HG03457 (cell line): ENCODE measurements at regions not wholly inside any gene's neighbourhood (a gene's known extent, or its start where the extent isn't known, plus 50 kb on each side); places are given as distances from the start of the nearest gene placed in this dataset.

ENCODE experiments used
- ATAC-seq: cut with Tn5 transposase; IDR thresholded peaks from one replicate; pipeline ENCODE4 v1.9.1; 2021; ENCODE audit warnings: moderate number of reproducible peaks; ENCODE audit not compliant: unreplicated experiment

GRCh38 chr3:26345613-26346012 is 277.0 kb upstream of the LRRC3B start:
- no peak for ATAC-seq

GRCh38 chr3:26346497-26346896 is 276.1 kb upstream of the LRRC3B start:
- no peak for ATAC-seq

GRCh38 chr3:26347150-26347549 is 275.4 kb upstream of the LRRC3B start:
- no peak for ATAC-seq

- ATAC-seq = no peak
These were observed 271.7 kb upstream of the LRRC3B start for GRCh38 chr3:26350853-26351252.

- ATAC-seq = no peak
These were observed 269.5 kb upstream of the LRRC3B start for GRCh38 chr3:26353097-26353496.

GRCh38 chr3:26358405-26358804 is 264.2 kb upstream of the LRRC3B start:
- no peak for ATAC-seq

GRCh38 chr3:26365706-26366105 is 256.9 kb upstream of the LRRC3B start:
- no peak for ATAC-seq

- ATAC-seq = no peak
These were observed 254.3 kb upstream of the LRRC3B start for GRCh38 chr3:26368312-26368711.

GRCh38 chr3:26369133-26369532 is 253.4 kb upstream of the LRRC3B start:
- no peak for ATAC-seq

GRCh38 chr3:26375843-26376530 is 246.6 kb upstream of the LRRC3B start:
- ATAC-seq = no peak

- no peak for ATAC-seq
These were observed 241.2 kb upstream of the LRRC3B start for GRCh38 chr3:26381411-26381810.

- no peak for ATAC-seq
These were observed 215.9 kb upstream of the LRRC3B start for GRCh38 chr3:26406636-26407035.

- ATAC-seq = no peak
These were observed 204.0 kb upstream of the LRRC3B start for GRCh38 chr3:26418553-26418952.

- no peak for ATAC-seq
These were observed 200.2 kb upstream of the LRRC3B start for GRCh38 chr3:26422415-26422814.

- no peak for ATAC-seq
These were observed 197.5 kb upstream of the LRRC3B start for GRCh38 chr3:26425076-26425475.

- no peak for ATAC-seq
These were observed 193.6 kb upstream of the LRRC3B start for GRCh38 chr3:26428992-26429391.

- ATAC-seq = no peak
These were observed 184.9 kb upstream of the LRRC3B start for GRCh38 chr3:26437678-26438077.

- no peak for ATAC-seq
These were observed 184.1 kb upstream of the LRRC3B start for GRCh38 chr3:26438325-26438940.

GRCh38 chr3:26438981-26439884 is 183.3 kb upstream of the LRRC3B start:
- ATAC-seq = no peak

- no peak for ATAC-seq
These were observed 172.6 kb upstream of the LRRC3B start for GRCh38 chr3:26449996-26450395.

GRCh38 chr3:26452363-26452762 is 170.2 kb upstream of the LRRC3B start:
- ATAC-seq = no peak

- no peak for ATAC-seq
These were observed 161.6 kb upstream of the LRRC3B start for GRCh38 chr3:26460985-26461384.
